HG03175 (cell line): ENCODE measurements at regions not wholly inside any gene's neighbourhood (a gene's known extent, or its start where the extent isn't known, plus 50 kb on each side); places are given as distances from the start of the nearest gene placed in this dataset.

Experiments used
- ATAC-seq: cut with Tn5 transposase; IDR thresholded peaks from one replicate; pipeline ENCODE4 v1.9.1; 2021; ENCODE audit warnings: mild to moderate bottlenecking, moderate library complexity; ENCODE audit not compliant: unreplicated experiment

GRCh38 chr6:147122823-147123222 is 81.4 kb upstream of the STXBP5 start:
- no peak for ATAC-seq

- ATAC-seq = no peak
These were observed 77.6 kb upstream of the STXBP5 start for GRCh38 chr6:147126618-147127022.

- ATAC-seq = no peak
These were observed 76.6 kb upstream of the STXBP5 start for GRCh38 chr6:147127587-147127986.

- ATAC-seq = no peak
These were observed 76.2 kb upstream of the STXBP5 start for GRCh38 chr6:147128056-147128455.

GRCh38 chr6:147131532-147132128 is 72.6 kb upstream of the STXBP5 start:
- no peak for ATAC-seq

GRCh38 chr6:147132889-147133288 is 71.3 kb upstream of the STXBP5 start:
- no peak for ATAC-seq

GRCh38 chr6:147133669-147134068 is 70.5 kb upstream of the STXBP5 start:
- no peak for ATAC-seq

- ATAC-seq = no peak
These were observed 69.0 kb upstream of the STXBP5 start for GRCh38 chr6:147135211-147135681.

GRCh38 chr6:147136057-147136456 is 68.2 kb upstream of the STXBP5 start:
- ATAC-seq = no peak

- ATAC-seq = no peak
These were observed 66.2 kb upstream of the STXBP5 start for GRCh38 chr6:147137986-147138385.

GRCh38 chr6:147138835-147139234 is 65.4 kb upstream of the STXBP5 start:
- no peak for ATAC-seq

- ATAC-seq = no peak
These were observed 62.4 kb upstream of the STXBP5 start for GRCh38 chr6:147141711-147142308.

- no peak for ATAC-seq
These were observed 61.5 kb upstream of the STXBP5 start for GRCh38 chr6:147142684-147143245.

GRCh38 chr6:147149092-147149491 is 55.1 kb upstream of the STXBP5 start:
- no peak for ATAC-seq

- ATAC-seq = no peak
These were observed 54.4 kb upstream of the STXBP5 start for GRCh38 chr6:147149826-147150225.

- ATAC-seq = no peak
These were observed 53.9 kb upstream of the STXBP5 start for GRCh38 chr6:147150293-147150692.
